ENCODE measurements at regions not wholly inside any gene's neighbourhood (a gene's known extent, or its start where the extent isn't known, plus 50 kb on each side); places are given as distances from the start of the nearest gene placed in this dataset.
"Not testable (repeated sequence)": the region's sequence is repeated elsewhere in the genome, so short reads cannot be mapped to it uniquely, and the experiment has no call there.

DNA sequence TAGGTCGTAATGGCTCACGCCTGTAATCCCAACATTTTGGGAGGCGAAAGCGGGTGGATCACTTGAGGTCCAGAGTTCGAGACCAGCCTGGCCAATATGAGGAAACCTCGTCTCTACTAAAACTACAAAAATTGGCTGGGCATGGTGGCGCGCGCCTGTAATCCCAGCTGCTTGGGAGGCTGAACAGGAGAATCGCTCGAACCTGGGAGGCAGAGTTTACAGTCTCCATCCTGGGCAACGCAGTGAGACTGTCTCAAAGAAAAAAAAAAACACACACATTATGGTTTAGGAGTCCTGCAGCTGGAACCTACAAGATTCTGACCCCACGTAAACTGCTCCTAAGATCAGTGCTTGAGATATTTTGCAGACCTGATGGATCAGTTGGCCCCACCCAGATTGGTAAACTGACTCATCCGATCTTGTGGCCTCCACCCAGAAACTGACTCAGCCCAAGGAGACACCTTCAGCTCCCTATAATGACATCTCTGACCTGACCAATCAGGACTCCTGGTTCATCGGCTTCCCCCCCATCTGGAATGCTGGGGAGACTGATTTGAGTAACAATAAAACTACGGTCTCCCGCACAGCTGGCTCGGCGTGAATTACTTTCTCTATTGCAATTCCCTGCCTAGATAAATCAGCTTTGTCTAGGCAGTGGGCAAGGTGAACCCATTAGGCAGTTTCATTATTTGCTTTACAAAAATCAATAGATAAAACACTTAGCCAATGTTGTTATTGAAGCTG lies 96.2 kb upstream of the BTN3A2 start:
- no peak for DNase-seq

- DNase-seq, result no peak
Observed at GRCh38 chr6:26269531-26270485, 95.2 kb upstream of the BTN3A2 start.

GRCh38 chr6:26270486-26270861 lies 94.5 kb upstream of the BTN3A2 start:
- DNase-seq, result no peak

- DNase-seq, result peak; percentile 89
Observed at GRCh38 chr6:26270903-26271667, 93.9 kb upstream of the BTN3A2 start.

DNA sequence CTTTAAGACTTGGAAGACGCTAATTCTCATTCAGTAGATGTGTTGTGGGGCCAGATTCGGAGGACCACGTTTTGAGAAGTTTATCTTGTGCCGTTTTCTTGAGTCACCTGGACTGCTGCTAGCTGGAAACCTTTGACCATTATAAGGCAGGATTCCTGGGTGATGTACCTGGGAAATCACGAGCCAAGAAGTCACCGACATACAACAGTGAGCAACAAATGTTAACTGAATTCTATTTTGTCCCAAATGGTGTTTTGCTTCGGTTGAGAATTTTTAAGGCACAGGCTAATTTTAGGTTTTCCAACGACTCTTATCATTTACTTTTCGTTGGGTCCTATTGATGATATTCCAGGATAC lies 93.4 kb upstream of the BTN3A2 start:
- no peak for DNase-seq

DNA sequence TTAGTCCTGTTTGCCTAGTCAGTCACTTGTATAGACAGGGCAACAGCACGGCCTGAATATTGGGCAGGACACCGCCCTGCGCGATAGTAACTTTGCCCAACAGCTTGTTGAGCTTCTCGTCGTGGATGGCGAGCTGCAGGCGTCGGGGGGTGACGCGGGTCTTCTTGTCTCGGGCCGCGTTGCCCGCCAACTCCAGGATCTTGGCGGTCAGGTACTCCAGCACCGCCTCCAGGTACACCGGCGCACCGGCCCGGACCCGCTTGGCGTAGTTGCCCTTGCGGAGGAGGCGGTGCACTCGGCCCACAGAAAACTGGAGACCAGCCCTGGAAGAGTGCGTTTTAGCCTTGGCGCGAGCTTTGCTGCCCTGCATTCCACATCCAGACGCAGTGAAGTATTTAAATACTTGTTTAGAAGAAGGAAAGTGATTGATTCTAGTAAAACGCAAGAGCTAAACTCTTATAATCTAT lies 92.8 kb upstream of the BTN3A2 start:
- no peak for DNase-seq

- DNase-seq, result no peak
Observed at GRCh38 chr6:26273673-26274588, 91.1 kb upstream of the BTN3A2 start.

DNA sequence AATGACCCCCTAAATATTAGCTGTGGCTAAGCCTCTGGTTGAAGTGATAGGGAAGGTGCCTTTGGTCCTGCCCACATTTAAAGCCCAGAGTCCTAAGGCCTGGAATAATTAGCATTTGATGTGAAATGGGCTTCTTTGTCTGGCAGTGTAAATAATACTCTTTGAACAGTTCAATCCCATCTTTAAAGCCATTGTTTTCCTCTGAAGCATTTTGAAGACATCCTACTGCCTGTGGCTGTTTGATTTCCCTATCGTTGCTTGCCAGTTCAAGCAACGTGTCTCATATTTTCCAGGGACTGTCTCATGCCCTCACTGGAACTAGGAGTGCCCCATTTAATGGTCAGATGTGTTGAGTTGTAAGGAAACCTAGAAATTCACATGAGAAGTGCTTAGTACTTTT lies 89.3 kb upstream of the BTN3A2 start:
- DNase-seq, result no peak

DNA sequence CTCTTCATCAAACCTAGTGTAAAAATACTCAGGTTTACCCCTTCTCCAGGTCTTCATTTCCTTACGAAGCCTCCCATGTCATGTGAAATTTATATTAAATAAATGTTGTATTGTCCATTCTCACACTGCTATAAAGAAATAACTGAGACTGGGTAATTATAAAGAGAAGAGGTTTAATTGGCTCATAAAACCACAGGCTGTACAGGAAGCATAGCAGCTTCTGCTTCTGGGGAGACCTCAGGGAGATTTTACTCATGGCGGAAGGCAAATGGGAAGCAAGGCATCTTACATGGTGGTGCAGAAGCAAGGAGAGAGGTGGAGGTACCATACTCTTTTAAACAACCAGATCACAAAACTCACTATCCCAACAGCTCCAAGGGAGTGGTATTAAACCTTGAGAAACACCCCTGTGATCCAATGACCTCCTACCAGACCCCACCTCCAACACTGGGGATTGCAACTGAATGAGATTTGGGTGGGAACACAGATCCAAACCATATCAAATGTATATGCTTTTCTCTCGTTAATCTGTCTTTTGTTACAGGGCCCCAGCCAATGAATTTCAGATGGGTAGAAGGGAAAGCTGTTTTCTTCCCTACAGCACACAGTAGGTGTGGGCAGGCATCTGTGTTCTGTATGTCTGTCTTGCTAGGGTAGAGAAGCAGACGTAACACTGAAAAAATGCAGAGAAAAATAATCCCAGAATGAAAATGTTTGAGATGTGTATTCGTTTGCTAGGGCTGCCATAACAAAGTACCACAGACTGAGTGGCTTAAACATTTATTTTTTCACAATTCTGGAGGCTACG lies 88.0 kb upstream of the BTN3A2 start:
- DNase-seq, result no peak

- DNase-seq, result no peak
Observed at GRCh38 chr6:26278536-26278935, 86.5 kb upstream of the BTN3A2 start.

GRCh38 chr6:26279371-26279770 lies 85.6 kb upstream of the BTN3A2 start:
- not testable (repeated sequence) for DNase-seq

GRCh38 chr6:26280407-26280806 lies 84.6 kb upstream of the BTN3A2 start:
- DNase-seq, result no peak

DNA sequence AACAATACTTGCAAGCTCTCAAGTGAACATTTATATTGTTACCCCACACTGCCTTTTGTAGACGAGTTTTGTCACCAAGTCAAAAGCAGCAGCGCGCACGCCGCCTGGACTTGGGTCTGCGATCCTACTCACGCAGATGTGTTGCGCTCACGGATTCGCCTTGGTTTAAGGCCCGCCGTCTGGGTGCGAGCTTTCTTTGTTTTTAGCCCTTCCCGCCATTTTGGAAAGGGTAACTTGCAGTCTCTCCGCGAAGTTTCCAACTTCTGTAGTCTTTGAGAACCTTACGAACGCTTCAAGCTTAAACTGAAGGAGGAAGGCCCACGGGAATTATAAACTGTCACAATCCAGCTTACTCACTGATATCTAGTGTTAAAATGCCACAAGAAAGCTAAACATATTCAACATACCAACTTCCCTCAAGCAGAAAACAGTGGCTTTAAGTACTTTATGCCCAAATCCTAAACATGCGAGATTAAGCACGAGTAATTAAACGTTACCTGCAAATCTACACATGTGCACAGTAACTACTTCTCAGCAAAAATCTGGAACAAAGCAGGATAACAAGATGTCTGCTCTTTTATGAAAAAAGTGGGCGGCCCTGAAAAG lies 80.4 kb upstream of the BTN3A2 start:
- DNase-seq, result peak; percentile 66

- DNase-seq, result peak; percentile 96
Observed at GRCh38 chr6:26285143-26286134, 79.6 kb upstream of the BTN3A2 start.

DNA sequence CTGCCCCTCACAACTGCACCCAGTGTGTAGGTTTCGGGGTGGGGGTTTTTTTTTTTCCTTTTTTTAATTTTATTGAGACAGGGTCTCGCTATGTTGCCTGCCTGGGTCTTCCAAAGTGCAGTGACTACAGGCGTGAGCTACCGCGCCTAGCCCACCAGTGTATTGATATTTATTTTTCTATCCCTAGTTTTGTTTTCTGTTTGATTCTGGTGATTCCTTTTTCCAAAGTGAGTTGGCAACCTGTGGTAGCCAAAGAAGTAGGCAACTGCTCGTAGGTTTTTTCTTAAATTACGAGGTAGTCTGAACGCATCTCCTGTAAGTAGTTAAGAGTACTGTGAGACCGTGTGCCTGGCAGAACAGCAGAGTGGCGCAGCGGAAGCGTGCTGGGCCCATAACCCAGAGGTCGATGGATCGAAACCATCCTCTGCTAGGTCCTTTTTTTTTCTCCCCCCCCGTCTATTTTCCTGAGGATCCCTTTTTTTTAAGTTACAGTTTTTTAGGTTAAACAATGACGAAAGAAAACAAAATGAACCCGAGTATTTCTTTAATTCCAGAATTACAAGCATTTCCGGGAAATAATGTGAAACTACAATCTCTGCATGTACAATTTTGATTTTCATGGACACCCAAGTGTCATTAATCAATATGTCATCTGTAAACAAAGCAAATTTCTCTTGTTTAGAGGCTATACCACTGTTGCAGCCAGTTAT lies 78.7 kb upstream of the BTN3A2 start:
- peak; percentile 44 for DNase-seq

- DNase-seq, result no peak
Observed at GRCh38 chr6:26288155-26288554, 76.8 kb upstream of the BTN3A2 start.

- DNase-seq, result no peak
Observed at GRCh38 chr6:26290941-26291340, 74.1 kb upstream of the BTN3A2 start.

DNA sequence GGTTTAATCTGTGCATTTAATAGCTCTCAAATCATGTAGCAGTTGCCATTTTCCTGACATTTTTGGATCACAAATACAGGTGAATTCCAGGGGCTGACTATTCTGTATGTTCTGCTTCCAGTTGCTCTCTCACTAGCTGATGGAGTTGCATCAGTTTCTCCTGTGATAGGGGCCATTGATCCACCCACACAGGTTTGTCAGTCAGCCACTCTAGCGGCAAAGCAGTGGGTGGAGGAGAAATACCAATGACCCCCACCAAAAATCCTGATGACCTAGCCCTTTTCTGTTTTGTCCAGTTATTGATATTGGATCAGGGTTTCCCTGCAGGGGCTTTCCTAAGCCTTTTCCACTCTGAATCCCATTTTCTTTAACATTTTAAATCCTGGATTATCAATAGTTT lies 72.3 kb upstream of the BTN3A2 start:
- no peak for DNase-seq

DNA sequence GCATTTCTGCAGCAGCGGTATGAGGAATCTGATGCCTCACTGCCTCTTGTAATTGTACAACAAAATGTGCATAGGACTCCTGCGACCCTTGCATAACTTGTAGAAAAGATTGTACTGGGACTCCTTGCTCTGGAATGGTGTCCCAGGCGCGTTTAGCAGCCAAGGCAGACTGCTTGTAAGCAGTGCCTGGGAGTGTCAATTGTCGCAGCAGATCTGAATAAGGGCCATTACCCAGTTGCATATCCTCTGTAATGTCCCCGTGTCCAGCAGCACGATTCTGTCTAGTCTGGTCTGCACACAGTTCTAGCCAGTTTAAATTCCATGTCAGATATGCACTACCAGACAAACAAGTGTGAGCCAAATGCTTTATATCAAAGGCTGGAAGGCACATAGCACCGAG lies 70.7 kb upstream of the BTN3A2 start:
- no peak for DNase-seq

All from NCI-H2171 (cell line).